Fibroblast of skin of back (primary cell): ENCODE measurements at regions not wholly inside any gene's neighbourhood (a gene's known extent, or its start where the extent isn't known, plus 50 kb on each side); places are given as distances from the start of the nearest gene placed in this dataset.

Experiments used
- DNase-seq: peaks from one replicate; pipeline ENCODE4 v3.0.0-alpha.2; 2013

GRCh38 chr13:31963631-31964030, 67.9 kb upstream of the FRY start:
- no peak for DNase-seq

GRCh38 chr13:31964168-31964567, 67.4 kb upstream of the FRY start:
- DNase-seq = no peak

GRCh38 chr13:31965361-31966066, 66.1 kb upstream of the FRY start:
- DNase-seq = peak; percentile 29

GRCh38 chr13:31967155-31967554, 64.4 kb upstream of the FRY start:
- DNase-seq = no peak

- no peak for DNase-seq
Measured at GRCh38 chr13:31968473-31968872, 63.1 kb upstream of the FRY start.

GRCh38 chr13:31970231-31970930, 61.2 kb upstream of the FRY start:
- peak; percentile 97 for DNase-seq

GRCh38 chr13:31972453-31972852, 59.1 kb upstream of the FRY start:
- no peak for DNase-seq

GRCh38 chr13:31978021-31978420, 53.6 kb upstream of the FRY start:
- no peak for DNase-seq

- no peak for DNase-seq
Measured at GRCh38 chr13:31980830-31981229, 50.7 kb upstream of the FRY start.
